ENCODE measurements at regions not wholly inside any gene's neighbourhood (a gene's known extent, or its start where the extent isn't known, plus 50 kb on each side); places are given as distances from the start of the nearest gene placed in this dataset.
A peak's percentile ranks its signal among the peaks of the same experiment; 100 is the strongest.

DNA sequence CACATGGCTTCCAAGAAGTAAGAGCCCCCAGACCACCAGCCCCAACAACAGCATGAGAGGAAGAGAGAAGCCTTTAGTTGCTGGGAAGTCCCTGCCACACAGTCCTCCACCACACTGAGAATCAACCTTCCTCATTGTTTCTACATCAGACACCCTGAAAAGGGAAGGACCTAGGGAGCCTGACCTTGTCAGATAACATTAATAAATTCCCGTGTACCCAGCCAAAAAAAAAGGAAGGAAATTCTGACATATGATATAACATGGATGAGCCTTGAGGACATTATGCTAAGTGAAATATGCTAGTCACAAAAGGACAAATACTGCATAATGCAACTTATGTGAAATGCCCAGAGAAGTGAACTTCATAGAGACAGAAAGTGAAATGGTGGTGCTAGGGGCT lies 65.6 kb upstream of the ARHGAP29 start:
- H3K27me3 Mint-ChIP-seq (ENCODE audit: low read depth in 2 of 2): peaks cover 0 to 11% of the 10 kb centered on the region in 2 donors
- H3K4me1 Mint-ChIP-seq: no peaks in the 10 kb centered on the region
- TF ChIP-seq, protein P1, sequence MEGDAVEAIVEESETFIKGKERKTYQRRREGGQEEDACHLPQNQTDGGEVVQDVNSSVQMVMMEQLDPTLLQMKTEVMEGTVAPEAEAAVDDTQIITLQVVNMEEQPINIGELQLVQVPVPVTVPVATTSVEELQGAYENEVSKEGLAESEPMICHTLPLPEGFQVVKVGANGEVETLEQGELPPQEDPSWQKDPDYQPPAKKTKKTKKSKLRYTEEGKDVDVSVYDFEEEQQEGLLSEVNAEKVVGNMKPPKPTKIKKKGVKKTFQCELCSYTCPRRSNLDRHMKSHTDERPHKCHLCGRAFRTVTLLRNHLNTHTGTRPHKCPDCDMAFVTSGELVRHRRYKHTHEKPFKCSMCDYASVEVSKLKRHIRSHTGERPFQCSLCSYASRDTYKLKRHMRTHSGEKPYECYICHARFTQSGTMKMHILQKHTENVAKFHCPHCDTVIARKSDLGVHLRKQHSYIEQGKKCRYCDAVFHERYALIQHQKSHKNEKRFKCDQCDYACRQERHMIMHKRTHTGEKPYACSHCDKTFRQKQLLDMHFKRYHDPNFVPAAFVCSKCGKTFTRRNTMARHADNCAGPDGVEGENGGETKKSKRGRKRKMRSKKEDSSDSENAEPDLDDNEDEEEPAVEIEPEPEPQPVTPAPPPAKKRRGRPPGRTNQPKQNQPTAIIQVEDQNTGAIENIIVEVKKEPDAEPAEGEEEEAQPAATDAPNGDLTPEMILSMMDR (IDR thresholded peaks at IDR 0.05): no peak
- ATAC-seq: peak in 1 of 3 donors; percentile 59
- no peaks in the 10 kb centered on the region for H3K9me3 Mint-ChIP-seq
- intact Hi-C loops (cut with micrococcal nuclease): no loop called here
- Histone ChIP-seq H3K27me3 (ENCODE audit: control insufficient read depth, insufficient read depth, low read length) (no peaks in the 10 kb centered on the region), H3K4me1 (ENCODE audit: control insufficient read depth, insufficient read depth, low read length) (no peaks in the 10 kb centered on the region), H3K4me3 (ENCODE audit: low read length) (no peak overlapping the region), H3K36me3 (ENCODE audit: control insufficient read depth, insufficient read depth, low read length) (no peaks in the 10 kb centered on the region), H3K27ac (ENCODE audit: low read length) (no peak overlapping the region), H3K9me3 (ENCODE audit: control insufficient read depth, insufficient read depth, low read length) (no peaks in the 10 kb centered on the region)
- no peak overlapping the region for H3K27ac Mint-ChIP-seq
- 43% methylated on average over 1 of the region's 1 CpG for WGBS (ENCODE audit: insufficient coverage)
- DNase-seq: no peak
- no peak overlapping the region for H3K4me3 Mint-ChIP-seq
- no peaks in the 10 kb centered on the region for H3K36me3 Mint-ChIP-seq

DNA sequence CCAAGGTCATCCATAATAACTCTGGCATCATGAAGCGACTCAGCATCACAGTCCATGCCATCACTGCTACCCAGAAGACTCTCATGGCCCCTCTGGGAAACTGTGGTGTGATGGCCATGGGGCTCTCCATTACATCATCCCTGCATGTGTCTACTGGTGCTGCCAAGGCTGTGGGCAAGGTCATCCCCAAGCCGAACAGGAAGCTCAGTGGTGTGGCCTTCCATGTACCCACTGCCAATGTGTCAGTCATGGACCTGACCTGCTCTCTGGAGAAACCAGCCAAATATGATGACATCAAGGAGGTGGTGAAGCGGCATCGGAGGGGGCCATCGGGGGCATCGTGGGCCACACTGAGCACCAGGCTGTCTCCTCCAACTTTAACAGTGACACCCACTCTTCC lies 65.1 kb upstream of the ARHGAP29 start:
- intact Hi-C loops (cut with micrococcal nuclease): no loop called here
- H3K27ac ChIP-seq (ENCODE audit: low read length): no peak overlapping the region
- no peaks in the 10 kb centered on the region for H3K9me3 Mint-ChIP-seq
- no peaks in the 10 kb centered on the region for H3K4me1 Mint-ChIP-seq
- ATAC-seq (no peak), DNase-seq (no peak)
- no peaks in the 10 kb centered on the region for H3K36me3 ChIP-seq (ENCODE audit: control insufficient read depth, insufficient read depth, low read length)
- H3K27ac Mint-ChIP-seq: no peak overlapping the region
- no peaks in the 10 kb centered on the region for H3K4me1 ChIP-seq (ENCODE audit: control insufficient read depth, insufficient read depth, low read length)
- no peak overlapping the region for H3K4me3 ChIP-seq (ENCODE audit: low read length)
- H3K36me3 Mint-ChIP-seq: no peaks in the 10 kb centered on the region
- TF ChIP-seq, protein P1 (IDR thresholded peaks at IDR 0.05): no peak
- no peak overlapping the region for H3K4me3 Mint-ChIP-seq
- H3K27me3 ChIP-seq (ENCODE audit: control insufficient read depth, insufficient read depth, low read length): no peaks in the 10 kb centered on the region
- 87% methylated on average over 6 of the region's 6 CpGs for WGBS (ENCODE audit: insufficient coverage)
- H3K9me3 ChIP-seq (ENCODE audit: control insufficient read depth, insufficient read depth, low read length): no peaks in the 10 kb centered on the region
- peaks cover 0 to 11% of the 10 kb centered on the region in 2 donors for H3K27me3 Mint-ChIP-seq (ENCODE audit: low read depth in 2 of 2)

DNA sequence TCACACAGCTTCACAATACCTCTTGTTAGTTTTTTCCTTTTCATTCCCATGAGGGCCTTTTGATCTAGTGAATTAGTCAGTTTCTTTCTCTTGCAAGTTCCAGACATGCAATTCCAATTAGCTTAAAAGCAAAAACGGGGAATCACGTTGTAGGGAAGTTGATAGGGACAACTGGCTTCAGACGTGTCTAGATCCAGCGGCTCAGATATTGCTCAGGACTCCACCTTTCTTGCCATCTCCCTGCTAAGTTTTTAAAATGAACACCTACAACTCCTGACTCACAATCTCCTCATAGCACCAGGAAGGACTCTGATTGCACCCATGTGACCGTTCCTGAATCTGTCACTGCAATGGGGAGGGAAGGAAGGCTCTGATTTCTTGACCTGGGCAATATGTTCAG lies 63.8 kb upstream of the ARHGAP29 start:
- intact Hi-C loops (cut with micrococcal nuclease): no loop called here
- Histone ChIP-seq H3K4me1 (ENCODE audit: control insufficient read depth, insufficient read depth, low read length) (no peaks in the 10 kb centered on the region), H3K36me3 (ENCODE audit: control insufficient read depth, insufficient read depth, low read length) (no peaks in the 10 kb centered on the region), H3K4me3 (ENCODE audit: low read length) (no peak overlapping the region), H3K27ac (ENCODE audit: low read length) (no peak overlapping the region), H3K27me3 (ENCODE audit: control insufficient read depth, insufficient read depth, low read length) (no peaks in the 10 kb centered on the region), H3K9me3 (ENCODE audit: control insufficient read depth, insufficient read depth, low read length) (no peaks in the 10 kb centered on the region)
- DNase-seq (no peak), ATAC-seq (no peak)
- WGBS (ENCODE audit: insufficient coverage): 91% methylated on average over 5 of the region's 5 CpGs
- Mint-ChIP-seq H3K36me3 (no peaks in the 10 kb centered on the region), H3K4me1 (no peaks in the 10 kb centered on the region), H3K9me3 (no peaks in the 10 kb centered on the region), H3K4me3 (no peak overlapping the region), H3K27ac (no peak overlapping the region), H3K27me3 (ENCODE audit: low read depth in 2 of 2) (peaks cover 0 to 11% of the 10 kb centered on the region in 2 donors)
- TF ChIP-seq, protein P1 (IDR thresholded peaks at IDR 0.05): no peak

DNA sequence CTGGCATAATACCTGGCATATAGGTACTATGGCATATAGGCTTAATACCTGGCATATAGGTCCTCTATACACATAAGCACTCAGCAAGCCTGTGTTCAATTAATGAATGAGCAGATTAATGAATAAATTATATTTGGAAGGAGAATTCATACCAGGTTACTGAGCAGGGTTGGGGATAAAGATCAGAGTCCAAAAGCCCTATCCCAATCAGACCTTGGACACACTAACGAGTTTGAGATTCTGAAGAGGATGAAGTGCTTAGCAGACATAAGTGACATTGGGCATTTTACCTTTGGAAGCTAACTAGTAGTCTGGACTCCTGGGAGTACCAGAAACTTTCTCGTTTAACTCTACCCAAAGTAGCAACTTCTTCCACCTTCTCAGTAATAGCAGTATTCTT lies 63.3 kb upstream of the ARHGAP29 start:
- DNase-seq: no peak
- Histone ChIP-seq H3K27me3 (ENCODE audit: control insufficient read depth, insufficient read depth, low read length) (no peaks in the 10 kb centered on the region), H3K4me1 (ENCODE audit: control insufficient read depth, insufficient read depth, low read length) (no peaks in the 10 kb centered on the region), H3K4me3 (ENCODE audit: low read length) (no peak overlapping the region), H3K9me3 (ENCODE audit: control insufficient read depth, insufficient read depth, low read length) (no peaks in the 10 kb centered on the region), H3K36me3 (ENCODE audit: control insufficient read depth, insufficient read depth, low read length) (no peaks in the 10 kb centered on the region), H3K27ac (ENCODE audit: low read length) (no peak overlapping the region)
- no peaks in the 10 kb centered on the region for H3K4me1 Mint-ChIP-seq
- WGBS (ENCODE audit: insufficient coverage): 87% methylated on average over 2 of the region's 2 CpGs
- H3K9me3 Mint-ChIP-seq: no peaks in the 10 kb centered on the region
- intact Hi-C loops (cut with micrococcal nuclease): no loop called here
- TF ChIP-seq, protein P1 (IDR thresholded peaks at IDR 0.05): no peak
- ATAC-seq: no peak
- peaks cover 0 to 11% of the 10 kb centered on the region in 2 donors for H3K27me3 Mint-ChIP-seq (ENCODE audit: low read depth in 2 of 2)
- H3K36me3 Mint-ChIP-seq: no peaks in the 10 kb centered on the region
- H3K4me3 Mint-ChIP-seq: no peak overlapping the region
- H3K27ac Mint-ChIP-seq: no peak overlapping the region

Measured in natural killer cell (primary cell).